ENCODE measurements at regions not wholly inside any gene's neighbourhood (a gene's known extent, or its start where the extent isn't known, plus 50 kb on each side); places are given as distances from the start of the nearest gene placed in this dataset.

- in situ Hi-C loops (cut with HindIII; ENCODE audit: low pct_unique_long_range_greater_than_20kb, low sequenced_read_pairs) (no loop called here), intact Hi-C loops (cut with micrococcal nuclease; ENCODE audit: unreplicated experiment) (no loop called here)
- CTCF ChIA-PET = no interaction called here
- no peak for DNase-seq (ENCODE audit: low read depth, low spot score)
- Histone ChIP-seq H3K27me3 (ENCODE audit: control insufficient read depth, insufficient read depth, low read length) (no peaks in the 10 kb centered on the region), H3K36me3 (ENCODE audit: control insufficient read depth, insufficient read depth, low read length) (no peaks in the 10 kb centered on the region), H3K4me1 (ENCODE audit: control insufficient read depth, insufficient read depth, low read length) (no peaks in the 10 kb centered on the region), H3K9me3 (ENCODE audit: control insufficient read depth, insufficient read depth, low read depth, low read length) (no peaks in the 10 kb centered on the region), H3K27ac (ENCODE audit: low read length) (no peak overlapping the region), H3K4me3 (ENCODE audit: low read depth in 2 of 2, low read length in 2 of 2) (no peak overlapping the region)
- POLR2A ChIA-PET = no interaction called here
- TF ChIP-seq REST (IDR thresholded peaks at IDR 0.05; ENCODE audit: insufficient read depth in 1 of 2, low read depth in 2 of 2, low read length in 1 of 2) (no peak), SIN3A (IDR thresholded peaks at IDR 0.05; ENCODE audit: borderline replicate concordance, insufficient read depth, low read depth, low read length) (no peak), TCF7L2 (IDR thresholded peaks at IDR 0.05; ENCODE audit: low read depth, low read length) (no peak), POLR2AphosphoS5 (IDR thresholded peaks at IDR 0.05; ENCODE audit: low read depth, low read length) (no peak), CTCF (IDR thresholded peaks at IDR 0.05) (no peak)
- no peak for ATAC-seq
- no TSS peak for BruUV-seq (replicated peaks)
Observed at GRCh38 chr14:28656704-28657255, 109.8 kb upstream of the FOXG1 start.

GRCh38 chr14:28661171-28661772 lies 105.3 kb upstream of the FOXG1 start:
- intact Hi-C loops (cut with micrococcal nuclease; ENCODE audit: unreplicated experiment) (no loop called here), in situ Hi-C loops (cut with HindIII; ENCODE audit: low pct_unique_long_range_greater_than_20kb, low sequenced_read_pairs) (no loop called here)
- Histone ChIP-seq H3K27me3 (ENCODE audit: control insufficient read depth, insufficient read depth, low read length) (no peaks in the 10 kb centered on the region), H3K27ac (ENCODE audit: low read length) (no peak overlapping the region), H3K36me3 (ENCODE audit: control insufficient read depth, insufficient read depth, low read length) (no peaks in the 10 kb centered on the region), H3K4me1 (ENCODE audit: control insufficient read depth, insufficient read depth, low read length) (no peaks in the 10 kb centered on the region), H3K4me3 (ENCODE audit: low read depth in 2 of 2, low read length in 2 of 2) (no peak overlapping the region), H3K9me3 (ENCODE audit: control insufficient read depth, insufficient read depth, low read depth, low read length) (no peaks in the 10 kb centered on the region)
- ChIA-PET CTCF (no interaction called here), POLR2A (no interaction called here)
- ATAC-seq = no peak
- DNase-seq (ENCODE audit: low read depth, low spot score) = no peak
- TF ChIP-seq REST (IDR thresholded peaks at IDR 0.05; ENCODE audit: insufficient read depth in 1 of 2, low read depth in 2 of 2, low read length in 1 of 2) (no peak), POLR2AphosphoS5 (IDR thresholded peaks at IDR 0.05; ENCODE audit: low read depth, low read length) (no peak), SIN3A (IDR thresholded peaks at IDR 0.05; ENCODE audit: borderline replicate concordance, insufficient read depth, low read depth, low read length) (no peak), CTCF (IDR thresholded peaks at IDR 0.05) (no peak), TCF7L2 (IDR thresholded peaks at IDR 0.05; ENCODE audit: low read depth, low read length) (no peak)
- no TSS peak for BruUV-seq (replicated peaks)
